Liver (tissue), 8 donors: ENCODE measurements at regions not wholly inside any gene's neighbourhood (a gene's known extent, or its start where the extent isn't known, plus 50 kb on each side); places are given as distances from the start of the nearest gene placed in this dataset.

Experiments used
- DNase-seq: peaks from one replicate; pipeline ENCODE4 v3.0.0-alpha.2; 2017; ENCODE audit warnings: low spot score
- H3K27ac ChIP-seq, 2 donors: one replicate each; pipeline ENCODE4 v1.7.0; 2013; ENCODE audit warnings: inconsistent platforms in 2 of 2, low read length in 2 of 2, control low read depth in 1 of 2, low read depth in 1 of 2, mild to moderate bottlenecking in 1 of 2
- H3K27me3 ChIP-seq, 4 donors: one replicate each; pipeline versions ENCODE4 v1.6.1 to v1.7.0; 2013; ENCODE audit warnings: low read length in 3 of 4, inconsistent platforms in 1 of 4, mild to moderate bottlenecking in 1 of 4, moderate library complexity in 1 of 4; ENCODE audit not compliant: control insufficient read depth in 4 of 4, insufficient read depth in 4 of 4
- H3K36me3 ChIP-seq, 4 donors: one replicate each; pipeline versions ENCODE4 v1.6.1 to v1.7.0; 2013; ENCODE audit warnings: low read length in 3 of 4, mild to moderate bottlenecking in 3 of 4, low read depth in 1 of 4, moderate library complexity in 1 of 4; ENCODE audit not compliant: control insufficient read depth in 4 of 4, insufficient read depth in 3 of 4
- H3K4me1 ChIP-seq, 4 donors: one replicate each; pipeline versions ENCODE4 v1.6.1 to v1.7.0; 2013; ENCODE audit warnings: low read length in 3 of 4, mild to moderate bottlenecking in 3 of 4, moderate library complexity in 1 of 4; ENCODE audit not compliant: control insufficient read depth in 4 of 4, insufficient read depth in 4 of 4
- H3K4me3 ChIP-seq, 3 donors: one replicate each; pipeline versions ENCODE4 v1.6.1 to v1.7.0; 2013; ENCODE audit warnings: low read length in 3 of 3, control low read depth in 1 of 3, low read depth in 1 of 3, mild to moderate bottlenecking in 1 of 3
- H3K9ac ChIP-seq, 2 donors: one replicate each; pipeline ENCODE4 v1.7.0; 2013; ENCODE audit warnings: low read length in 2 of 2, mild to moderate bottlenecking in 2 of 2, moderate library complexity in 2 of 2, control low read depth in 1 of 2, low read depth in 1 of 2
- H3K9me3 ChIP-seq, 4 donors: one replicate each; pipeline versions ENCODE4 v1.6.1 to v1.7.0; 2013; ENCODE audit warnings: low read length in 3 of 4; ENCODE audit not compliant: control insufficient read depth in 4 of 4
- ATF3 ChIP-seq: IDR thresholded peaks from 2 replicates; pipeline ENCODE4 v1.6.1; 2016; ENCODE audit warnings: antibody characterized with exemption
- CTCF ChIP-seq: fragments of 150-350 bp; IDR thresholded peaks from 2 replicates; pipeline ENCODE4 v1.5.1; 2017; ENCODE audit warnings: improper control_type of control experiment, low read depth, low read length; ENCODE audit not compliant: missing input control
- EGR1 ChIP-seq, 2 donors: IDR thresholded peaks; 2 replicates each; pipeline ENCODE4 v1.6.1; 2016 to 2018; ENCODE audit warnings: antibody characterized with exemption in 2 of 2, low read depth in 2 of 2
- FOXA1 ChIP-seq: IDR thresholded peaks from 2 replicates; pipeline ENCODE4 v1.6.1; 2016; ENCODE audit warnings: antibody characterized with exemption
- FOXA2 ChIP-seq: IDR thresholded peaks from 2 replicates; pipeline ENCODE4 v1.6.1; 2016; ENCODE audit warnings: antibody characterized with exemption
- GABPA ChIP-seq, 2 donors: IDR thresholded peaks in 1 of 2; conservative IDR thresholded peaks in 1 of 2; 2 replicates each; pipeline ENCODE4 v1.6.1; 2016; ENCODE audit warnings: antibody characterized with exemption in 2 of 2, mild to moderate bottlenecking in 1 of 2, moderate library complexity in 1 of 2
- HNF4A ChIP-seq, 2 donors: conservative IDR thresholded peaks; 2 replicates each; pipeline ENCODE4 v1.6.1; 2016; ENCODE audit warnings: antibody characterized with exemption in 2 of 2, mild to moderate bottlenecking in 2 of 2
- HNF4G ChIP-seq: IDR thresholded peaks from 2 replicates; pipeline ENCODE4 v1.6.1; 2016; ENCODE audit warnings: antibody characterized with exemption
- JUND ChIP-seq, 2 donors: IDR thresholded peaks; 2 replicates each; pipeline ENCODE4 v1.6.1; 2016; ENCODE audit warnings: antibody characterized with exemption in 2 of 2
- MAX ChIP-seq: IDR thresholded peaks from 2 replicates; pipeline ENCODE4 v1.6.1; 2016; ENCODE audit warnings: antibody characterized with exemption
- NR2F2 ChIP-seq: IDR thresholded peaks from 2 replicates; pipeline ENCODE4 v1.6.1; 2016; ENCODE audit warnings: antibody characterized with exemption
- RAD21 ChIP-seq, 2 donors: IDR thresholded peaks; 2 replicates each; pipeline ENCODE4 v1.6.1; 2016; ENCODE audit warnings: antibody characterized with exemption in 2 of 2, mild to moderate bottlenecking in 2 of 2
- RXRA ChIP-seq, 2 donors: IDR thresholded peaks; 2 replicates each; pipeline ENCODE4 v1.6.1; 2017 to 2018; ENCODE audit warnings: antibody characterized with exemption in 2 of 2, mild to moderate bottlenecking in 1 of 2
- SP1 ChIP-seq: IDR thresholded peaks from 2 replicates; pipeline ENCODE4 v1.6.1; 2018; ENCODE audit warnings: antibody characterized with exemption, mild to moderate bottlenecking
- TAF1 ChIP-seq: conservative IDR thresholded peaks from 2 replicates; pipeline ENCODE4 v1.6.1; 2016; ENCODE audit warnings: antibody characterized with exemption, mild to moderate bottlenecking
- YY1 ChIP-seq: IDR thresholded peaks from 2 replicates; pipeline ENCODE4 v1.6.1; 2016; ENCODE audit warnings: antibody characterized with exemption, mild to moderate bottlenecking
- WGBS: extraction: QIAGEN DNeasy Blood & Tissue Kit; methylation state at CpG from one replicate; pipeline ENCODE4 v1.1.7; 2013; 5-methylcytosine and 5-hydroxymethylcytosine counted together
- TF ChIP-seq, protein P1 (sequence below): IDR thresholded peaks from 2 replicates; pipeline ENCODE4 v1.6.1; 2016; ENCODE audit warnings: antibody characterized with exemption, mild to moderate bottlenecking
- donor health status: healthy.
- donor health status: healthy.
- donor health status: healthy.
- donor health status: healthy.
- donor health status: healthy.

- Histone ChIP-seq H3K9me3 (no peaks in the 10 kb centered on the region), H3K36me3 (no peaks in the 10 kb centered on the region), H3K27ac (no peak overlapping the region), H3K4me1 (no peaks in the 10 kb centered on the region), H3K27me3 (no peaks in the 10 kb centered on the region), H3K9ac (no peak overlapping the region), H3K4me3 (no peak overlapping the region)
- TF ChIP-seq RAD21 (IDR thresholded peaks at IDR 0.05) (no peak), EGR1 (IDR thresholded peaks at IDR 0.05; ENCODE audit: low read depth in 2 of 2) (no peak), TAF1 (no peak), SP1 (no peak), HNF4A (conservative IDR thresholded peaks at IDR 0.05) (no peak), ATF3 (no peak), FOXA1 (no peak)
- DNase-seq: no peak
- 70% methylated on average over 2 of the region's 2 CpGs for WGBS
These were observed 1653.1 kb upstream of the SLC39A10 start for GRCh38 chr2:194003911-194004310.

DNA sequence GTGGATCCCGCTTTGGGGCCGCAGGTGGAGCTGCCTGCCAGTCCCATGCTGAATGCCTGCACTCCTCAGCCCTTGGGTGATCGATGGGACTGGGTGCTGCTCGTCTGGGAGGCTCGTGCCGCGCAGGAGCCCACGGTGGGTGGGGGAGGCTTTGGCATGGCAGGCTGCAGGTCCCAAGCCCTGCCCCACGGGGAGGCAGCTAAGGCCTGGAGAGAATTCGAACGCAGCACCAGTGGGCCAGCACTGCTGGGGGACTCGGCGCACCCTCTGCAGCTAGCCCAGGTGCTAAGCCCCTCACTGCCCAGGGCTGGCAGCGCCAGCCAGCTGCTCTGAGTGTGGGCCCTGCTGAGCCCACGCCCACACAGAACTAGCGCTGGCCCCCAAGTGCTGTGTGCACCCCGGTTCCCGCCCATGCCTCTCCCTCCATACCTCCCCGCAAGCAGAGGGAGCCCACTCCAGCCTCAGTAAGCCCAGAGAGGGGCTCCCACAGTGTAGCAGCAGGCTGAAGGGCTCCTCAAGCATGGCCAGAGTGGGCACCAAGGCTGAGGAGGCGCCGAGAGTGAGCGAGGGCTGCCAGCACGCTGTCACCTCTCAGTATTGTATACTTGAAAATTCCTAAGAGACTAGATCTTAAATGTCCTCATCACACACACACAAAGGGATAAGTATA is 1654.2 kb upstream of the SLC39A10 start:
- no peak overlapping the region for H3K27ac ChIP-seq
- no peak for DNase-seq
- no peaks in the 10 kb centered on the region for H3K9me3 ChIP-seq
- no peak overlapping the region for H3K4me3 ChIP-seq
- TF ChIP-seq HNF4G: no peak
- H3K4me1 ChIP-seq: no peaks in the 10 kb centered on the region
- H3K9ac ChIP-seq: no peak overlapping the region
- no peaks in the 10 kb centered on the region for H3K36me3 ChIP-seq
- no peaks in the 10 kb centered on the region for H3K27me3 ChIP-seq
- WGBS: 81% methylated on average over 23 of the region's 23 CpGs

DNA sequence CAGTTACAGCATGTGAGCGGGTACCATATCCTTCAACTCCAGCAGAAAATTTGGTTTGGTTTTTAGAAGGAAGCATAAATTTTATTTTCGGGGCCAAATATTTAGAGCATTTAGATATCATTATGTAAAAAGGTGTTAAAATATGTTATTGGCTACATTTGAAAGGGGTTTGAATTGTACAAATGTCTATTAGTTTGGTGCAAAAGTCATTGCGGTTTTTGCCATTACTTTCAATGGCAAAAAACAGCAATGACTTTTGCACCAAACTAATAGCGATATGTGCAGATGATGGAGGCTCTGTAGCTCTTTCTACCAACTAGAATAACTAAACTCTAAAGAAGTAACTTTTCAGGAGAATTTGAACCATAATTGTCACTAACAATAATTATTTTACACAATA is 1666.2 kb upstream of the SLC39A10 start:
- no peaks in the 10 kb centered on the region for H3K9me3 ChIP-seq
- no peaks in the 10 kb centered on the region for H3K27me3 ChIP-seq
- no peak overlapping the region for H3K4me3 ChIP-seq
- H3K9ac ChIP-seq: no peak overlapping the region
- WGBS: 68% methylated on average over 4 of the region's 4 CpGs
- TF ChIP-seq TAF1: no peak
- no peak for TF ChIP-seq MAX
- TF ChIP-seq HNF4A (conservative IDR thresholded peaks at IDR 0.05): no peak
- H3K4me1 ChIP-seq: no peaks in the 10 kb centered on the region
- no peak for DNase-seq
- H3K27ac ChIP-seq: no peak overlapping the region
- H3K36me3 ChIP-seq: no peaks in the 10 kb centered on the region

- Histone ChIP-seq H3K27ac (no peak overlapping the region), H3K9me3 (no peaks in the 10 kb centered on the region), H3K4me1 (no peaks in the 10 kb centered on the region), H3K27me3 (no peaks in the 10 kb centered on the region), H3K4me3 (no peak overlapping the region), H3K9ac (no peak overlapping the region), H3K36me3 (no peaks in the 10 kb centered on the region)
- TF ChIP-seq HNF4A (conservative IDR thresholded peaks at IDR 0.05): no peak
- TF ChIP-seq FOXA1: no peak
- no peak for TF ChIP-seq ATF3
- no peak for TF ChIP-seq TAF1
- no peak for TF ChIP-seq EGR1 (IDR thresholded peaks at IDR 0.05; ENCODE audit: low read depth in 2 of 2)
- TF ChIP-seq RXRA (IDR thresholded peaks at IDR 0.05): no peak
- no peak for TF ChIP-seq GABPA (IDR thresholded peaks at IDR 0.05 in 1 of 2, conservative IDR thresholded peaks at IDR 0.05 in 1 of 2)
- no peak for TF ChIP-seq FOXA2
- no peak for TF ChIP-seq MAX
- TF ChIP-seq JUND (IDR thresholded peaks at IDR 0.05): no peak
- TF ChIP-seq SP1: no peak
- TF ChIP-seq CTCF: no peak
- TF ChIP-seq NR2F2: no peak
- TF ChIP-seq RAD21 (IDR thresholded peaks at IDR 0.05): no peak
- TF ChIP-seq, protein P1, sequence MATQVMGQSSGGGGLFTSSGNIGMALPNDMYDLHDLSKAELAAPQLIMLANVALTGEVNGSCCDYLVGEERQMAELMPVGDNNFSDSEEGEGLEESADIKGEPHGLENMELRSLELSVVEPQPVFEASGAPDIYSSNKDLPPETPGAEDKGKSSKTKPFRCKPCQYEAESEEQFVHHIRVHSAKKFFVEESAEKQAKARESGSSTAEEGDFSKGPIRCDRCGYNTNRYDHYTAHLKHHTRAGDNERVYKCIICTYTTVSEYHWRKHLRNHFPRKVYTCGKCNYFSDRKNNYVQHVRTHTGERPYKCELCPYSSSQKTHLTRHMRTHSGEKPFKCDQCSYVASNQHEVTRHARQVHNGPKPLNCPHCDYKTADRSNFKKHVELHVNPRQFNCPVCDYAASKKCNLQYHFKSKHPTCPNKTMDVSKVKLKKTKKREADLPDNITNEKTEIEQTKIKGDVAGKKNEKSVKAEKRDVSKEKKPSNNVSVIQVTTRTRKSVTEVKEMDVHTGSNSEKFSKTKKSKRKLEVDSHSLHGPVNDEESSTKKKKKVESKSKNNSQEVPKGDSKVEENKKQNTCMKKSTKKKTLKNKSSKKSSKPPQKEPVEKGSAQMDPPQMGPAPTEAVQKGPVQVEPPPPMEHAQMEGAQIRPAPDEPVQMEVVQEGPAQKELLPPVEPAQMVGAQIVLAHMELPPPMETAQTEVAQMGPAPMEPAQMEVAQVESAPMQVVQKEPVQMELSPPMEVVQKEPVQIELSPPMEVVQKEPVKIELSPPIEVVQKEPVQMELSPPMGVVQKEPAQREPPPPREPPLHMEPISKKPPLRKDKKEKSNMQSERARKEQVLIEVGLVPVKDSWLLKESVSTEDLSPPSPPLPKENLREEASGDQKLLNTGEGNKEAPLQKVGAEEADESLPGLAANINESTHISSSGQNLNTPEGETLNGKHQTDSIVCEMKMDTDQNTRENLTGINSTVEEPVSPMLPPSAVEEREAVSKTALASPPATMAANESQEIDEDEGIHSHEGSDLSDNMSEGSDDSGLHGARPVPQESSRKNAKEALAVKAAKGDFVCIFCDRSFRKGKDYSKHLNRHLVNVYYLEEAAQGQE: no peak
- TF ChIP-seq YY1: no peak
- TF ChIP-seq HNF4G: no peak
- WGBS: 74% methylated on average over 2 of the region's 2 CpGs
- no peak for DNase-seq
These were observed 1667.4 kb upstream of the SLC39A10 start for GRCh38 chr2:193989645-193990044.
